ENCODE measurements at regions not wholly inside any gene's neighbourhood (a gene's known extent, or its start where the extent isn't known, plus 50 kb on each side); places are given as distances from the start of the nearest gene placed in this dataset.
"Not testable (repeated sequence)": the region's sequence is repeated elsewhere in the genome, so short reads cannot be mapped to it uniquely, and the experiment has no call there.

GRCh38 chr2:34001557-34001956 is 402.5 kb upstream of the FAM98A start:
- no peak for DNase-seq (ENCODE audit: low spot score)

- DNase-seq (ENCODE audit: low spot score): no peak
Observed at GRCh38 chr2:33984131-33984530, 385.0 kb upstream of the FAM98A start.

- DNase-seq (ENCODE audit: low spot score): no peak
Observed at GRCh38 chr2:33978471-33978870, 379.4 kb upstream of the FAM98A start.

GRCh38 chr2:33975498-33975897 is 376.4 kb upstream of the FAM98A start:
- DNase-seq (ENCODE audit: low spot score): no peak

- DNase-seq (ENCODE audit: low spot score): no peak
Observed at GRCh38 chr2:33967103-33967502, 368.0 kb upstream of the FAM98A start.

- DNase-seq (ENCODE audit: low spot score): no peak
Observed at GRCh38 chr2:33958591-33958990, 359.5 kb upstream of the FAM98A start.

- no peak for DNase-seq (ENCODE audit: low spot score)
Observed at GRCh38 chr2:33949371-33949770, 350.3 kb upstream of the FAM98A start.

GRCh38 chr2:33946193-33946592 is 347.1 kb upstream of the FAM98A start:
- DNase-seq (ENCODE audit: low spot score): no peak

GRCh38 chr2:33933203-33933602 is 334.1 kb upstream of the FAM98A start:
- DNase-seq (ENCODE audit: low spot score): no peak

- DNase-seq (ENCODE audit: low spot score): no peak
Observed at GRCh38 chr2:33931164-33931563, 332.1 kb upstream of the FAM98A start.

GRCh38 chr2:33929467-33929866 is 330.4 kb upstream of the FAM98A start:
- DNase-seq (ENCODE audit: low spot score): no peak

- no peak for DNase-seq (ENCODE audit: low spot score)
Observed at GRCh38 chr2:33927756-33928155, 328.7 kb upstream of the FAM98A start.

GRCh38 chr2:33925311-33925710 is 326.2 kb upstream of the FAM98A start:
- DNase-seq (ENCODE audit: low spot score): no peak

GRCh38 chr2:33924586-33925169 is 325.6 kb upstream of the FAM98A start:
- no peak for DNase-seq (ENCODE audit: low spot score)

- DNase-seq (ENCODE audit: low spot score): no peak
Observed at GRCh38 chr2:33917252-33917651, 318.2 kb upstream of the FAM98A start.

GRCh38 chr2:33913071-33913616 is 314.0 kb upstream of the FAM98A start:
- DNase-seq (ENCODE audit: low spot score): no peak

GRCh38 chr2:33911327-33911726 is 312.2 kb upstream of the FAM98A start:
- DNase-seq (ENCODE audit: low spot score): no peak

GRCh38 chr2:33909945-33910695 is 311.0 kb upstream of the FAM98A start:
- no peak for DNase-seq (ENCODE audit: low spot score)

- no peak for DNase-seq (ENCODE audit: low spot score)
Observed at GRCh38 chr2:33907866-33908265, 308.8 kb upstream of the FAM98A start.

GRCh38 chr2:33906129-33906528 is 307.0 kb upstream of the FAM98A start:
- DNase-seq (ENCODE audit: low spot score): not testable (repeated sequence)

GRCh38 chr2:33904801-33905200 is 305.7 kb upstream of the FAM98A start:
- no peak for DNase-seq (ENCODE audit: low spot score)

- DNase-seq (ENCODE audit: low spot score): no peak
Observed at GRCh38 chr2:33903701-33904100, 304.6 kb upstream of the FAM98A start.

GRCh38 chr2:33903215-33903614 is 304.1 kb upstream of the FAM98A start:
- no peak for DNase-seq (ENCODE audit: low spot score)
